OCI-LY7 (cell line): ENCODE measurements at regions not wholly inside any gene's neighbourhood (a gene's known extent, or its start where the extent isn't known, plus 50 kb on each side); places are given as distances from the start of the nearest gene placed in this dataset.

Experiments used
- BruUV-seq: library from RNA; stranded (reverse); fragments of 400-500 nt; replicated peaks from 2 replicates; lab custom pipeline; 2021; lab: Mats Ljungman, UMichigan
- CTCF ChIA-PET: fragments of 300-600 bp; sonication (Branson Sonifier 250); formaldehyde crosslinking; loops from one replicate; lab custom pipeline; 2022; ENCODE audit warnings: antibody characterized with exemption; ENCODE audit not compliant: unreplicated experiment; lab: Charles Lee
- POLR2A ChIA-PET: fragments of 300-600 bp; sonication (Branson Sonifier 250); formaldehyde crosslinking; loops from one replicate; lab custom pipeline; 2022; ENCODE audit warnings: antibody characterized with exemption; lab: Charles Lee
- DNase-seq: peaks from one replicate; pipeline ENCODE4 v3.0.0-alpha.2; 2015; ENCODE audit warnings: low spot score
- H2AFZ ChIP-seq: fragments of 200-600 bp; sonication (generic), shearing (Covaris generic); 2 replicates; pipeline ENCODE4 v1.6.1; 2014; ENCODE audit warnings: mild to moderate bottlenecking, antibody characterized with exemption, low read length, moderate library complexity
- H3K27ac ChIP-seq: fragments of 200-600 bp; sonication (generic); 2 replicates; pipeline ENCODE4 v1.5.1; 2014; ENCODE audit warnings: mixed run types, low read depth, mild to moderate bottlenecking, moderate library complexity, low read length, inconsistent platforms; ENCODE audit not compliant: poor library complexity, severe bottlenecking
- H3K36me3 ChIP-seq: fragments of 200-600 bp; sonication (generic); 2 replicates; pipeline ENCODE4 v1.6.1; 2014; ENCODE audit warnings: mild to moderate bottlenecking, antibody characterized with exemption, low read length, moderate library complexity, mixed read lengths; ENCODE audit not compliant: insufficient read depth
- H3K4me1 ChIP-seq: fragments of 200-600 bp; sonication (generic); 2 replicates; pipeline ENCODE4 v1.5.1; 2014; ENCODE audit warnings: mild to moderate bottlenecking, low read length; ENCODE audit not compliant: insufficient read depth, poor library complexity, severe bottlenecking
- H3K4me2 ChIP-seq: fragments of 200-600 bp; sonication (generic); 2 replicates; pipeline ENCODE4 v1.6.1; 2014; ENCODE audit warnings: mild to moderate bottlenecking, low read length
- H3K4me3 ChIP-seq: fragments of 200-600 bp; sonication (generic); 2 replicates; pipeline ENCODE4 v1.5.1; 2014; ENCODE audit warnings: mild to moderate bottlenecking, low read depth, low read length; ENCODE audit not compliant: poor library complexity, severe bottlenecking
- H3K79me2 ChIP-seq: fragments of 200-600 bp; sonication (generic); 2 replicates; pipeline ENCODE4 v1.6.1; 2016; ENCODE audit warnings: low read depth, mild to moderate bottlenecking, low read length, moderate library complexity, mixed read lengths; ENCODE audit not compliant: insufficient read depth
- H3K9me2 ChIP-seq: fragments of 200-600 bp; sonication (generic); 2 replicates; pipeline ENCODE4 v1.6.1; 2016; ENCODE audit warnings: mild to moderate bottlenecking, low read length, mixed read lengths; ENCODE audit not compliant: insufficient read depth
- H3K9me3 ChIP-seq: fragments of 200-600 bp; sonication (generic); 2 replicates; pipeline ENCODE4 v1.6.1; 2014; ENCODE audit warnings: mild to moderate bottlenecking, mixed run types, low read length, mixed read lengths
- H4K20me1 ChIP-seq: fragments of 200-600 bp; sonication (generic); 2 replicates; pipeline ENCODE4 v1.6.1; 2014; ENCODE audit warnings: mild to moderate bottlenecking, antibody characterized with exemption, low read length, moderate library complexity, mixed read lengths; ENCODE audit not compliant: insufficient read depth
- EZH2phosphoT487 ChIP-seq: fragments of 200-600 bp; sonication (generic); IDR thresholded peaks from 2 replicates; pipeline ENCODE4 v1.6.1; 2018; ENCODE audit warnings: low read depth, borderline replicate concordance, mild to moderate bottlenecking, mixed run types, antibody characterized with exemption, low read length, moderate library complexity, mixed read lengths
- intact Hi-C: fragments of 100-400 bp; cut with micrococcal nuclease; formaldehyde crosslinking; loops from one replicate; pipeline ENCODE4 v1.10.0; 2022; ENCODE audit not compliant: unreplicated experiment
- TF ChIP-seq, protein P1 (sequence below): fragments of 200-600 bp; sonication (generic); conservative IDR thresholded peaks from 2 replicates; pipeline ENCODE4 v1.5.1; 2014; ENCODE audit warnings: mild to moderate bottlenecking, antibody characterized with exemption, low read length, moderate library complexity, mixed read lengths

DNA sequence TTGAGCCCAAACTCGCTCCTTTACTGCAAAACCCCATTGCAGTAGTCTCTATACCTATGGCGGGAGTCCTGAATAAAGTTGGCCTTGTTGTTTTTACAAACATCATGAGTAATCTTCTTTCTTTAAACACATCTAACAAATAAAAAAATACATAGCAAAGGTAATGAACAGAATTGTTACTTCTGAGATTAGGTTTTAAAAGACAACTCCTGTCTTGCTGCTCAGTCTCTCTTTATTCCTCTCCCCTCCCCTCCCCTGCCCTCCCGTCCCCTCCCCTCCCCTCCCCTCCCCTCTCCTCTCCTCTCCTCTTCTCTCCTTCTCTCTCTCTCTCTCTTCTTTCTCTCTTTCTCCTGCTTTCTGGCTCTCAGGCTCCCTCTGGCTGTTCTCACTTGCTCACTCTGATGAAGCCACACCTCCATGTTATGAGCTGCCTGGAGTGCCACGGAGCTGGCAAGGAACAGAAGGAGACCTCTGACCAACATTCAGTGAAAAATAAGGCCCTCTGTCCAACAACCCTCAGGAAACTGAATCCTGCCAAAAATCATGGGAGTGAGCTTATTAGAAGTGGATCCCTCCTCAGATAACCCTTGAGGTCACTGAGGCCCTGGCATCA lies 300.7 kb upstream of the MIR17HG start:
- no peaks in the 10 kb centered on the region for H3K79me2 ChIP-seq
- ChIA-PET POLR2A (interaction anchor here (0.6 to 1.8 kb wide), 6 partner anchors 12 to 1887 kb away, joined by 3 to 11 read pairs (median 3); no protein-coding TSS in a partner anchor), CTCF (interaction anchor here (0.6 to 1.1 kb wide), 3 partner anchors 11 to 50 kb away, joined by 3 to 5 read pairs (median 3); no protein-coding TSS in a partner anchor)
- no TSS peak for BruUV-seq
- H4K20me1 ChIP-seq = no peaks in the 10 kb centered on the region
- H3K4me3 ChIP-seq = no peak overlapping the region
- DNase-seq = no peak
- no peaks in the 10 kb centered on the region for H3K36me3 ChIP-seq
- no peaks in the 10 kb centered on the region for H3K4me1 ChIP-seq
- no peaks in the 10 kb centered on the region for H3K9me2 ChIP-seq
- H3K4me2 ChIP-seq = no peak overlapping the region
- intact Hi-C loops = no loop called here
- TF ChIP-seq, protein P1, sequence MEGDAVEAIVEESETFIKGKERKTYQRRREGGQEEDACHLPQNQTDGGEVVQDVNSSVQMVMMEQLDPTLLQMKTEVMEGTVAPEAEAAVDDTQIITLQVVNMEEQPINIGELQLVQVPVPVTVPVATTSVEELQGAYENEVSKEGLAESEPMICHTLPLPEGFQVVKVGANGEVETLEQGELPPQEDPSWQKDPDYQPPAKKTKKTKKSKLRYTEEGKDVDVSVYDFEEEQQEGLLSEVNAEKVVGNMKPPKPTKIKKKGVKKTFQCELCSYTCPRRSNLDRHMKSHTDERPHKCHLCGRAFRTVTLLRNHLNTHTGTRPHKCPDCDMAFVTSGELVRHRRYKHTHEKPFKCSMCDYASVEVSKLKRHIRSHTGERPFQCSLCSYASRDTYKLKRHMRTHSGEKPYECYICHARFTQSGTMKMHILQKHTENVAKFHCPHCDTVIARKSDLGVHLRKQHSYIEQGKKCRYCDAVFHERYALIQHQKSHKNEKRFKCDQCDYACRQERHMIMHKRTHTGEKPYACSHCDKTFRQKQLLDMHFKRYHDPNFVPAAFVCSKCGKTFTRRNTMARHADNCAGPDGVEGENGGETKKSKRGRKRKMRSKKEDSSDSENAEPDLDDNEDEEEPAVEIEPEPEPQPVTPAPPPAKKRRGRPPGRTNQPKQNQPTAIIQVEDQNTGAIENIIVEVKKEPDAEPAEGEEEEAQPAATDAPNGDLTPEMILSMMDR = no peak
- no peak overlapping the region for H2AFZ ChIP-seq
- H3K9me3 ChIP-seq = no peaks in the 10 kb centered on the region
- no peak overlapping the region for H3K27ac ChIP-seq

DNA sequence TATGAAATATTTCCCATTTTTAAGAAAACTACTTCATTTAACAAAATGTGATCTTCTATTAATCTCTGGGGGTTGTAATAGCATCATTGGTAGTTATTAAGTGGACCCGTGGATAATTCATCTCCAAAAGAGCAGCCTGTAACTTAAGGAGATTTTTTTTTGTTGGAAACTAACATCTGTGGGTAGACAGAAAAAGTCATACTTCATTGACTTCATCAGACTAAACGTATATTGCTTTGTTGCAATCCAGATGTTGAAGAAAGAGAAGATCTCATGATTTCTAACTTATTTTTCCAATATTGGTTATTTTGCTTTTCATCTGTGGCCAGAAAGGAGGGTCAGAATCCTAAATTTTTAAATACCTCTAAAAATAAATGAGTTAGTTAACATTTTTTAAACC lies 296.5 kb upstream of the MIR17HG start:
- no peaks in the 10 kb centered on the region for H3K36me3 ChIP-seq
- intact Hi-C loops = no loop called here
- CTCF ChIA-PET = no interaction called here

DNA sequence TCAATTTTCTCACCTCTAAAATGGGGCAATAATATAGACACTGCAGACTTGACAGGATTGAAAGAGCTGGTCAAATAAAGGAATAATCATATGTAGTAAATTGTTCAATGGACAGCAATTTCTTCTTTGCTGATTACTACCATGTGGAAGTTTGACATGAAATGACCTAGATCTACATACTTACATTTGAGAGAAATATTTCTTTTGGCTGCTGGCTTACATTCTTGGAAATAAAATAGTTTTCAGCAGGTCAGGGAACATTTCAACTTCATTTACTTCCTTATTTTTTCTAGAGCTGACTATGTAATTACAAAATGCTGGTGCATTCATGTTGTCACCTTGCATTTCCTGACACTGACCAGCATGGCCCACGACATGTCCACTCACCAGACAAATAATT lies 294.6 kb upstream of the MIR17HG start:
- Histone ChIP-seq H3K27ac (no peak overlapping the region), H3K4me3 (no peak overlapping the region), H3K9me3 (no peaks in the 10 kb centered on the region), H3K79me2 (no peaks in the 10 kb centered on the region), H3K9me2 (no peaks in the 10 kb centered on the region), H3K4me1 (no peaks in the 10 kb centered on the region), H4K20me1 (no peaks in the 10 kb centered on the region), H3K4me2 (no peak overlapping the region), H3K36me3 (no peaks in the 10 kb centered on the region), H2AFZ (no peak overlapping the region)
- no TSS peak for BruUV-seq
- intact Hi-C loops = no loop called here
- DNase-seq = no peak
- no peak for TF ChIP-seq EZH2phosphoT487
- TF ChIP-seq, protein P1 = no peak
- POLR2A ChIA-PET = interaction anchor here (0.5 to 1.9 kb wide), 12 partner anchors 9 to 693 kb away, joined by 3 to 12 read pairs (median 3); no protein-coding TSS in a partner anchor
- CTCF ChIA-PET = no interaction called here

More for the DNA sequence above, 296.5 kb upstream of the MIR17HG start:
- Histone ChIP-seq H3K4me2 (no peak overlapping the region), H3K4me3 (no peak overlapping the region), H2AFZ (no peak overlapping the region), H3K27ac (no peak overlapping the region), H3K4me1 (no peaks in the 10 kb centered on the region), H4K20me1 (no peaks in the 10 kb centered on the region), H3K79me2 (no peaks in the 10 kb centered on the region), H3K9me2 (no peaks in the 10 kb centered on the region), H3K9me3 (no peaks in the 10 kb centered on the region)
- no peak for DNase-seq
- BruUV-seq = no TSS peak
- TF ChIP-seq, protein P1 = no peak
- TF ChIP-seq EZH2phosphoT487 = no peak
- POLR2A ChIA-PET = no interaction called here
